B cell (primary cell): ENCODE measurements at regions not wholly inside any gene's neighbourhood (a gene's known extent, or its start where the extent isn't known, plus 50 kb on each side); places are given as distances from the start of the nearest gene placed in this dataset.

Experiments used
- ATAC-seq: fragments of 200-7000 bp; cut with Tn5 transposase; one replicate; pipeline ENCODE4 v1.10.0; 2021; ENCODE audit warnings: low read depth, mild to moderate bottlenecking, moderate number of reproducible peaks, moderate library complexity
- CTCF ChIA-PET: fragments of 350-600 bp; sonication (Branson Sonifier 250); formaldehyde crosslinking; loops from one replicate; lab custom pipeline; 2021; ENCODE audit warnings: antibody characterized with exemption, inconsistent platforms; lab: Charles Lee
- POLR2A ChIA-PET: fragments of 350-600 bp; sonication (Branson Sonifier 250); formaldehyde crosslinking; loops from one replicate; lab custom pipeline; 2021; ENCODE audit warnings: antibody characterized with exemption; lab: Charles Lee
- DNase-seq: peaks from one replicate; pipeline ENCODE4 v3.0.0; 2013
- H2AFZ ChIP-seq: 2 replicates; pipeline ENCODE4 v1.6.1; 2012; ENCODE audit warnings: mild to moderate bottlenecking, low read depth, low read length; ENCODE audit not compliant: insufficient read depth, poor library complexity, severe bottlenecking
- H3K27ac ChIP-seq, 2 donors: 1 replicate in 1 of 2; 2 replicates in 1 of 2; pipeline ENCODE4 v1.5.1; 2012 to 2013; ENCODE audit warnings: low read length in 2 of 2, mild to moderate bottlenecking in 2 of 2, moderate library complexity in 1 of 2
- H3K27me3 ChIP-seq, 4 experiments: fragments of 200-600 bp in 1 of 4; sonication (generic) in 1 of 4; replicated peaks in 1 of 4; 1 replicate in 2 of 4; 2 replicates in 2 of 4; pipeline versions ENCODE4 v1.6.1 to v1.7.0; 2013 to 2016; ENCODE audit warnings: low read length in 3 of 4, mild to moderate bottlenecking in 2 of 4, mixed read lengths in 1 of 4, moderate library complexity in 1 of 4; ENCODE audit not compliant: insufficient read depth in 4 of 4, control insufficient read depth in 3 of 4; ENCODE audit errors: control extremely low read depth in 1 of 4
- H3K36me3 ChIP-seq, 2 experiments: replicated peaks in 1 of 2; 1 replicate in 1 of 2; 2 replicates in 1 of 2; pipeline versions ENCODE4 v1.6.1 to v1.7.1; 2013; ENCODE audit warnings: low read length in 1 of 2; ENCODE audit not compliant: insufficient read depth in 2 of 2, control insufficient read depth in 1 of 2; ENCODE audit errors: control extremely low read depth in 1 of 2, extremely low read depth in 1 of 2
- H3K4me1 ChIP-seq, 2 donors: fragments of 200-600 bp in 1 of 2; sonication (generic) in 1 of 2; 1 replicate in 1 of 2; 2 replicates in 1 of 2; pipeline versions ENCODE4 v1.5.1 to v1.6.1; 2013 to 2017; ENCODE audit warnings: low read length in 2 of 2; ENCODE audit not compliant: control insufficient read depth in 2 of 2, insufficient read depth in 2 of 2
- H3K4me2 ChIP-seq: replicated peaks from 2 replicates; pipeline ENCODE3; 2012; ENCODE audit warnings: mild to moderate bottlenecking, low read depth, low read length; ENCODE audit not compliant: poor library complexity, severe bottlenecking
- H3K4me3 ChIP-seq, 5 experiments: fragments of 200-600 bp in 1 of 5; sonication (generic) in 1 of 5; 1 replicate in 3 of 5; 2 replicates in 2 of 5; pipeline versions ENCODE4 v1.5.1 to v1.7.0; 2011 to 2016; ENCODE audit warnings: low read length in 4 of 5, mild to moderate bottlenecking in 4 of 5, low read depth in 2 of 5, control low read depth in 1 of 5, moderate library complexity in 1 of 5; ENCODE audit not compliant: insufficient read depth in 1 of 5; ENCODE audit errors: control extremely low read depth in 1 of 5, extremely low read depth in 1 of 5
- H3K79me2 ChIP-seq: fragments of 200-600 bp; sonication (generic); one replicate; pipeline ENCODE4 v1.6.0; 2016; ENCODE audit warnings: low read length; ENCODE audit not compliant: control insufficient read depth, insufficient read depth
- H3K9ac ChIP-seq: fragments of 200-600 bp; sonication (generic); 2 replicates; pipeline ENCODE4 v1.6.1; 2017; ENCODE audit warnings: mild to moderate bottlenecking, low read length, moderate library complexity
- H3K9me3 ChIP-seq, 3 donors: one replicate each; pipeline versions ENCODE4 v1.6.1 to v1.7.1; 2013; ENCODE audit warnings: low read length in 2 of 3; ENCODE audit not compliant: control insufficient read depth in 2 of 3, insufficient read depth in 1 of 3; ENCODE audit errors: control extremely low read depth in 1 of 3
- H4K20me1 ChIP-seq: 2 replicates; pipeline ENCODE4 v1.6.0; 2012; ENCODE audit warnings: mild to moderate bottlenecking, low read length; ENCODE audit not compliant: insufficient read depth, control insufficient read depth, poor library complexity, severe bottlenecking
- H3K27ac Mint-ChIP-seq: one replicate; pipeline ENCODE4 v1.8.0; 2021; ENCODE audit warnings: mixed read lengths
- H3K27me3 Mint-ChIP-seq: one replicate; pipeline ENCODE4 v1.8.0; 2021; ENCODE audit warnings: mixed read lengths
- H3K4me1 Mint-ChIP-seq: one replicate; pipeline ENCODE4 v1.8.0; 2021; ENCODE audit warnings: mixed read lengths
- H3K4me3 Mint-ChIP-seq: one replicate; pipeline ENCODE4 v1.8.0; 2021; ENCODE audit warnings: mixed read lengths
- H3K9me3 Mint-ChIP-seq: one replicate; pipeline ENCODE4 v1.8.0; 2022; ENCODE audit warnings: mixed read lengths; ENCODE audit not compliant: insufficient read depth
- CTCF ChIP-seq: fragments of 200-600 bp; IDR thresholded peaks from one replicate; pipeline ENCODE4 v1.8.0; 2022; ENCODE audit warnings: antibody characterized with exemption, mild to moderate bottlenecking
- EZH2 ChIP-seq: IDR thresholded peaks from 2 replicates; pipeline ENCODE4 v1.6.1; 2012; ENCODE audit warnings: borderline replicate concordance, low read depth, mild to moderate bottlenecking, moderate library complexity, low read length; ENCODE audit not compliant: insufficient read depth, poor library complexity, severe bottlenecking
- WGBS: methylation state at CpG from one replicate; pipeline ENCODE4 v1.1.5; 2013; ENCODE audit warnings: missing lambda C conversion rate; ENCODE audit not compliant: insufficient coverage; 5-methylcytosine and 5-hydroxymethylcytosine counted together
- intact Hi-C: fragments of 100-400 bp; cut with micrococcal nuclease; formaldehyde crosslinking; loops from one replicate; pipeline ENCODE4 v1.10.0; 2022

GRCh38 chr10:8151086-8151485 lies 96.6 kb downstream of the GATA3 start:
- ChIA-PET POLR2A (no interaction called here), CTCF (no interaction called here)
- no peak overlapping the region for H3K27ac Mint-ChIP-seq
- Histone ChIP-seq H3K9ac (no peak overlapping the region), H2AFZ (no peak overlapping the region), H3K36me3 (no peaks in the 10 kb centered on the region), H3K9me3 (no peaks in the 10 kb centered on the region), H4K20me1 (no peaks in the 10 kb centered on the region), H3K27ac (no peak overlapping the region), H3K4me1 (no peaks in the 10 kb centered on the region), H3K4me2 (no peak overlapping the region), H3K79me2 (no peaks in the 10 kb centered on the region), H3K4me3 (no peak overlapping the region), H3K27me3 (no peaks in the 10 kb centered on the region)
- intact Hi-C loops, result no loop called here
- DNase-seq, result no peak
- H3K27me3 Mint-ChIP-seq, result peaks cover 9% of the 10 kb centered on the region
- TF ChIP-seq EZH2 (no peak), CTCF (no peak)
- H3K4me1 Mint-ChIP-seq, result no peaks in the 10 kb centered on the region
- WGBS, result 100% methylated on average over 2 of the region's 4 CpGs
- H3K9me3 Mint-ChIP-seq, result no peaks in the 10 kb centered on the region
- H3K4me3 Mint-ChIP-seq, result no peak overlapping the region
- ATAC-seq, result no peak

GRCh38 chr10:8156918-8157317 lies 102.4 kb downstream of the GATA3 start:
- H2AFZ ChIP-seq, result no peak overlapping the region
- POLR2A ChIA-PET, result no interaction called here
- intact Hi-C loops, result no loop called here
- 95% methylated on average over 2 of the region's 4 CpGs for WGBS
- no peaks in the 10 kb centered on the region for H3K27me3 ChIP-seq
- peaks cover 7% of the 10 kb centered on the region for H3K27me3 Mint-ChIP-seq
- TF ChIP-seq CTCF (no peak), EZH2 (no peak)
- H4K20me1 ChIP-seq, result no peaks in the 10 kb centered on the region
- ATAC-seq (no peak), DNase-seq (no peak)
- peaks cover 2% of the 10 kb centered on the region for H3K9me3 Mint-ChIP-seq
- no peaks in the 10 kb centered on the region for H3K79me2 ChIP-seq
- no peak overlapping the region for H3K4me3 ChIP-seq
- no peaks in the 10 kb centered on the region for H3K4me1 Mint-ChIP-seq
- no peak overlapping the region for H3K9ac ChIP-seq
- H3K4me2 ChIP-seq, result no peak overlapping the region
- H3K27ac ChIP-seq, result no peak overlapping the region
- CTCF ChIA-PET, result no interaction called here
- no peaks in the 10 kb centered on the region for H3K36me3 ChIP-seq
- H3K27ac Mint-ChIP-seq, result no peak overlapping the region
- no peak overlapping the region for H3K4me3 Mint-ChIP-seq
- no peaks in the 10 kb centered on the region for H3K4me1 ChIP-seq
- H3K9me3 ChIP-seq, result no peaks in the 10 kb centered on the region
